Stimulated activated CD8-positive, alpha-beta memory T cell treated with anti-CD3 and anti-CD28 coated beads, Interleukin-2, amount 100 ng/mL, for 48 hours (primary cell): ENCODE measurements at regions not wholly inside any gene's neighbourhood (a gene's known extent, or its start where the extent isn't known, plus 50 kb on each side); places are given as distances from the start of the nearest gene placed in this dataset.

Experiments used
- DNase-seq, 2 donors: peaks; one replicate each; pipeline ENCODE4 v3.0.0-alpha.2; 2020; ENCODE audit warnings: low read depth in 2 of 2

- no peak for DNase-seq
Observed at GRCh38 chr2:188047735-188048134, 243.9 kb upstream of the GULP1 start.

- DNase-seq, result no peak
Observed at GRCh38 chr2:188050726-188051125, 240.9 kb upstream of the GULP1 start.

- no peak for DNase-seq
Observed at GRCh38 chr2:188051706-188052105, 240.0 kb upstream of the GULP1 start.

GRCh38 chr2:188065386-188065785 lies 226.3 kb upstream of the GULP1 start:
- DNase-seq, result no peak

GRCh38 chr2:188068093-188068492 lies 223.6 kb upstream of the GULP1 start:
- DNase-seq, result no peak

- no peak for DNase-seq
Observed at GRCh38 chr2:188076149-188077056, 215.3 kb upstream of the GULP1 start.

GRCh38 chr2:188077757-188078156 lies 213.9 kb upstream of the GULP1 start:
- DNase-seq, result no peak

- DNase-seq, result no peak
Observed at GRCh38 chr2:188078534-188078933, 213.1 kb upstream of the GULP1 start.

GRCh38 chr2:188079196-188079595 lies 212.5 kb upstream of the GULP1 start:
- no peak for DNase-seq

GRCh38 chr2:188085421-188085820 lies 206.3 kb upstream of the GULP1 start:
- no peak for DNase-seq

- no peak for DNase-seq
Observed at GRCh38 chr2:188089901-188090300, 201.8 kb upstream of the GULP1 start.

- no peak for DNase-seq
Observed at GRCh38 chr2:188091220-188091619, 200.5 kb upstream of the GULP1 start.

GRCh38 chr2:188092734-188093133 lies 198.9 kb upstream of the GULP1 start:
- DNase-seq, result no peak

- no peak for DNase-seq
Observed at GRCh38 chr2:188096910-188097309, 194.8 kb upstream of the GULP1 start.

- DNase-seq, result no peak
Observed at GRCh38 chr2:188102881-188103280, 188.8 kb upstream of the GULP1 start.

- no peak for DNase-seq
Observed at GRCh38 chr2:188114014-188114413, 177.7 kb upstream of the GULP1 start.

GRCh38 chr2:188117706-188118105 lies 174.0 kb upstream of the GULP1 start:
- DNase-seq, result no peak

GRCh38 chr2:188118431-188118830 lies 173.2 kb upstream of the GULP1 start:
- no peak for DNase-seq

- DNase-seq, result no peak
Observed at GRCh38 chr2:188119112-188119838, 172.4 kb upstream of the GULP1 start.

GRCh38 chr2:188122985-188123384 lies 168.7 kb upstream of the GULP1 start:
- DNase-seq, result no peak

- DNase-seq, result no peak
Observed at GRCh38 chr2:188129677-188130076, 162.0 kb upstream of the GULP1 start.

- DNase-seq, result no peak
Observed at GRCh38 chr2:188130317-188130716, 161.4 kb upstream of the GULP1 start.

GRCh38 chr2:188131281-188131680 lies 160.4 kb upstream of the GULP1 start:
- DNase-seq, result no peak
